GM19351 (cell line): ENCODE measurements at regions not wholly inside any gene's neighbourhood (a gene's known extent, or its start where the extent isn't known, plus 50 kb on each side); places are given as distances from the start of the nearest gene placed in this dataset.

Experiments
- ATAC-seq: cut with Tn5 transposase; IDR thresholded peaks from one replicate; pipeline ENCODE4 v1.9.1; 2021; ENCODE audit warnings: mild to moderate bottlenecking, moderate library complexity; ENCODE audit not compliant: unreplicated experiment

DNA sequence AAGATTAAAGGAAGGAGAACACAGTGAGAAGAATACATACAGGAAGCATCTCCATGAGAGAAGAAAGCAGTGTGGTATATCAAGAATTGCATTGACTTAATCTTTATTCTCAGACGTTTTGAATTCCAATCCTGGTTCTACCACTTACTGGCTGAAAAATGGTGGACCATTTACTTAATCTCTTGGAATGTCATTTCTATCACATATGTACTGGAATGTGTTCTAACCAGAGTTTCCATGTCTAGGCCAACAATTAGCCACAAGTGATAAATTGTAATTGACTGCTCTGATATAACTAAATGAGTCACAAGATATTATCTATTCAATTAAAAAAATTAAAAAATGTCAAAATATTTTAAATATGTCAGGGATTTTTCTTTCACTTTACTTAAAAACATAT, 626.1 kb downstream of the PTPRC start:
- no peak for ATAC-seq

DNA sequence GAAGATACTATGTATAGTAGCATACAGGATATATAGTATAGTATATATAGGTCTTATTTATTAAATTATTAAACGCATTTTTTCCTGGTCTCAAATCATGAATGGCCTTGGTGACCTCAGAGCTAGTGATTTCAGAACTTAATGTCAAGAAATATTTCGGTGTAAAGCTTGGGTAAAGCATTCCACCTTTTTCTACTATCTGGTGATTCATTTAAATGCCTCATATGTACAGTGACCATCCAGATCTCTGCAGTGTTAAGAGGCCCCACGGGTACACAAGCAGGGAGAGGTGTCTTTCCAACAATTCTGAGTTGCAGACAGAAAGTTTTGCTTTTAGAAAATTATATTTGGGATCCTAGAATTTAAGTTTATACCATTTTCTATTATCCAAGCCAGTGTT, 626.5 kb downstream of the PTPRC start:
- ATAC-seq: no peak

DNA sequence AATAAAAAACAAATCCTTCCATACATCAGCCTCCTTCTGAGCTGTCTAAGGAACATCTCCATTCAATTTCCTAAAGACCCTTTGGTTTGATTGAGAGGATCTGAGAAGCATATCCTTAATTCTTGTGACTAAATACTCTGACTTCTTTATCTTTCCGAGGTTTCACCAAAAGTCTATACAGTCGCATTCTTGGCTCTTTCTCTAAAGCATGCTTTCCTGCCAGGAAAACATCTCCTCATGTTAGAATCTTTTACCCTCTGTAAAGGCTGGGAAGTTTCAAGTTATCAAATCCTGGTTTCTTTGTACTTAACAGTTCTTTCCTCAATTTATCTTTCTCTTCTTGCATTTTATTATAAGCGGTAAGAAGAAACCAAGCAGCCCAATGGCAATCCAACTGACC, 630.4 kb downstream of the PTPRC start:
- no peak for ATAC-seq

DNA sequence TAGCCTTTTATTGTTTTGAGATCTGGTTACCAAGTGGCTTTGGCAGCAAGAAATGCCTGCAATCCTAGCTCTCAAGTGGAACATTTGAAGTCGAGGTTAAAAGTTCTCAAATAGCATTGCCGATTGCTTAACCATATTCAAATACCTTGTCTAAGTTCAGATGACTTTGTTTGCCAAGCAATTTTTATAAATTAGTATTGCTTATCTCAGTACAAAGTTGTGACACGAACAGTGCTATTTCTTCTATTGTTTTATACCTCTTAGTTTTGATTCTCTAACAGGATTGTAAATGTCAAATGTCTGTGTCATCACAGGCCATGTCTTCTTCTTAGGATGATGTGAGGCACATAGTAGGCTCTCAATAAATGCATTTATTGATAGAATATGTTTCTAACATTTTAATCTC, 633.3 kb downstream of the PTPRC start:
- ATAC-seq: no peak

DNA sequence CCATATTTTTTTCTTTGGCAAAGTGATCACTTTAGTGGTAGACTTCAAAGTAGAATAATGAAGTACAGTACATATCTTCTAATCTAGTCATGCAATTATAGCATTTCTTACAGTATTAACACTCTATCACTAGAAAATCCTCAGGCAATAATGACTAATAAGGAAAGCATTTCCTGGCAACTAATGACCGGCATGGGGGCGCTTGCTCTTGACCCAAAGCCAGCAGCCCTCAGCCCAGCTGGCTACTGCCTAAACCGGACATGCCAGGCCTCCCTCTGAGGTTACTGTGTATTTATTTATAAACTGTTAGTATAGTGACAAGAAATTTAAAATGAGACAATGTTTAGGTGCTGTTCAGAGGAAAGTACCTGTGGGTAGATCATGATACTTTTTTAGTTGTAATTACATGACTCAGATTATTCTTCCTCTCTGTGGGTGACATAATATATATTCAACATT, 633.8 kb downstream of the PTPRC start:
- ATAC-seq: peak; percentile 88

DNA sequence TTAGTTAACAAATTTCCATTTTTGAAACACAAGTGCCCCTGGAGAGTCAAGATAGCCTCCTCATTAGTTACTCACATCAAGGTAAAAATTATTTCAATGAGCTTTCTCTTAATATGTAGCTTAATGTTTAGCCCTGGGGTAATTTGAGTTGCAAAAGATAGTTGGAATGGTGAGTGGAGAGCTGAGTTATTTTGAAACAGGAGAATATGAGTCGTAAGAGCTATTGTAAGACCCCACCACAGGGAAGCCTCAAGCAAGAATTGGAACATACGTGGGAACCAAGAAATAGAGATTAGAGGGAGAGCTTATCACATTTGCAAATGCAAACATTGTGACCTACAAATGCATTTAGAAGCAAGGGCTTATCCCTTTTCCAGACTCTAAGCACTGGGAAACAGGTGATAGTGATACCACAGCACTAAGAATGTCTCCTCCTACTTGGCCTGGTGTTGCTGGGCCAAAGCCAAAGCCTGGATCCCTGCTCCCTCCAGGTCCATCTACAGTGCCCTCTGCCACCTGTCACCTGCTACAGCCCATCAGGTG, 635.1 kb downstream of the PTPRC start:
- ATAC-seq: no peak

DNA sequence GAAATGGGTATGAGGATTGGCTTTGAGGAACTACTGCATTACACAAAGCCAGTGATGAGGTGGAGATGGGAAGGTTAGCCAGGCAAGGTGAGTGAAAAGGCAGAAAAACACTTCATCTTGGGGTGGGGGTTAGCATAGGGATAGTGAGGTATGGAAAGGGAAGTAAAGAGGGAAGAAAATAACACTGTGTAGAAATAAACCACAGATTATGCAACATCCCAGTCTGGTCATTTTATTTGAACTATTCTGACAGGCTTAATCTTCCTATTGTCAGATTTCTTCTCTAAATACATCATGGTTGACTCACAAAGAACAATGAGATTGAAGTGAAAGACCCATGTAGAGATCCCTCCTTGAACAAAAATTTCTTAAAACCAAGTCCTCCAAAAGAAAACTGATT, 640.2 kb downstream of the PTPRC start:
- ATAC-seq: no peak

DNA sequence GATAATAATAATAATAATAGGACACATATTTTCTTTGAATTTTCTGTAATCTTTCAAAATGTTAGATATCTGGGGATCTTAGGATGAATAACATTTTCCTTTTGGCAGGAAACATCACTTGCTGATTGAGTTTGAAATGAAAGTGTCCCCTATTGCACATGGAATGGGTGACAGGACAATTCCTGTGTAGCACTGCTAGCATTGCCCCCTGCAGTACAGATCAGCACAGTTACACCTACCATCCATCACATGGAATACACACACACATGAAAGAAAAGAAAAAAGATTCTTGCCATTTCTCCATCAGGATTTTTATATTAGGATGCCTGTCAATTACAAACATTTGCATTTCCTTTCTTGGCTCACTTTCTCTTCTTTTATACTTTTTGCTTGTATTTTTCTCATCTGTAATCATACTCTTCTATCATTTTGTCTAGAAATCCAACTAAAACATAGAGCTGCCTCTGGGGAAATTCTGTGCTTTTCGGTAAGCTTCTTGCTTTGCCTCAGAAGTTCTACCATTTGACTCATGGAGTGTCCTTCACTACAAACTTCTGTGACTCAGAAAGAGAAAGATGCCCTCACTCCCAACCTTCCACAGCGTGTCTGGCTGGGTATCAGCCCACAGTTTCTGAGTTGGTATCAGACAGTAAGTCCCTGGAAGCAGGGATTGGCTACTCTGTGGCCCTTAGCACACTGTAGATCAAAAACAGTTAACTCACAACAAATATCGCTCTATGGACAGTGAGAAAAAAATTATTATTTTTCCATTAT, 641.2 kb downstream of the PTPRC start:
- no peak for ATAC-seq

DNA sequence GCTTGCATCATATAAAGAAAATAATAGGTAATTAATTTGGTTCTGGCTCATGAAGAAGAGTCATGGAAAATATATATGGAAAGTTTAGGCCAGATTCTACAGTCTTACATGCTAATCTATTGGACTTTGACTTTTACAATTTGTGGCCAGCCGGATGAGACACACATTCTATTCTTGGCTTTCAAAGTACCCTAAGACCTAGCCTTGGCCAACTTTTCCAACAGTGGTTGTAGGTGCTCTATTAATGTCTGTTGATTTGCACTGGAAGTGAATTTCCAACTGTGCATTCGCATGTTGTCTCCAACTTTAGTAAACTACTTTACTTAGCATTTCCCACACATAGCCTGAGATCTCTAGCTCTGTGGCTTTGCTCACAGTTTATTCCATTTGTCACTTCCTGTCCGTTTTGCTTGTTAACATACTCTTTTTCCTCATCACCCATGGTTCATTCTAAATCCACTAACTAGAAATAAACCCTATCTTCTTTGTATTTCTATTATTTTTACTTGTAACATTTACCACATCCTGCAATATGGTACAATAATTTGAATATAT, 644.0 kb downstream of the PTPRC start:
- no peak for ATAC-seq

DNA sequence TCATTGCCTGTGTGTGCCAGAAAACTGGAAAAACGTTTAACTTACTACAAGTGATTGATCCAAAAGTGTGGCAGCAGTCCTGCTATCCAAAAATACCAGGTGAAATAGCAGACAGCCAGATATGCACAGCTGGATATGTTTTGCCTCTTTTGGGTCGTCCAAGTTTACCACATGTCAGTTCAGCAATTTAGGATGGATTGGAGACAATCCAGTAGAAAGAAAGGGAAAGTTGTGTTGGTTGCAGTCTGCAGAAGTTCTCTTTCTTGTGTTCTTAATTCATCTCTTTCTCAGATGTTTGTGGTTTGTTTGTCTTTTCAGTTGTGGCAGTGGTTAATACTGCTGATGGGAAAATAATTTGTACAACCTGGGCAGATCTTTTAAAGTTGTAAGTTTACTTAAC, 645.0 kb downstream of the PTPRC start:
- ATAC-seq: peak; percentile 49

DNA sequence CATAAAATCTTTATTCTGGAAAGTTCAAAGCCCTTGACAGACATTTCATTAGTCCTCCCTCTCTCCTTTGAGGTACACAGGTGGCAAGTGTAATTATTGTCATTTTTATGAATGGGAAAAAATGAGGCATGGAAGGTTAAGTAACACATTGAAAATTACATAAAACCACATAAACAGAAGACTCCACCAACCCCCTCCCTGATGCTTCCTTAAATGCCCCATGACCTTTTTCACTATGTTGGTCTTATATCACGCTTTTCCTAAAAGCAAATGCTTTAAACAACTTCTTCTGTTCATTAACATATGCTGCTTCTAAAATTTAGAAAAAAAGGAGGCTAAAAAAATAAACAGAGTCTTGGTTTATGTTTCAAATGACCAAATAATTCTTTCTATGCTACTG, 648.4 kb downstream of the PTPRC start:
- ATAC-seq: no peak

DNA sequence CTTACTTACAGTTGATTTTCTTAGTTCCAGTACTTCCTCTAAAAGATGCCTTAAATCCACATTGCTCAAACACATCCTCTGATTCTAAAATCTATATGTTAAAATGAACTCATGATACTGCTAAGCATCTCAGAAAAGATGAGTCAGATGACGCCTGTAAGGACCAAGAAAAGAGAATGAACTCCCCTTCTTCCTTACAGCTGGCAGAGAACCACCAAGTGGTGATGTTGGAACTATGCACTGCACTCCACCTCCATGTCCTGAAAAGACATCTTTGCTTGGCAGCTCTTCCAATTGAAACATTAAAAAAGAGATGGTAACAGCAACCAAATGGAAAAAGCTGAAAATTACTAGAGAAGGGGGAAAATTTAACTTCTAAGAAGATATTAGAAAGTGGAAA, 648.8 kb downstream of the PTPRC start:
- no peak for ATAC-seq

DNA sequence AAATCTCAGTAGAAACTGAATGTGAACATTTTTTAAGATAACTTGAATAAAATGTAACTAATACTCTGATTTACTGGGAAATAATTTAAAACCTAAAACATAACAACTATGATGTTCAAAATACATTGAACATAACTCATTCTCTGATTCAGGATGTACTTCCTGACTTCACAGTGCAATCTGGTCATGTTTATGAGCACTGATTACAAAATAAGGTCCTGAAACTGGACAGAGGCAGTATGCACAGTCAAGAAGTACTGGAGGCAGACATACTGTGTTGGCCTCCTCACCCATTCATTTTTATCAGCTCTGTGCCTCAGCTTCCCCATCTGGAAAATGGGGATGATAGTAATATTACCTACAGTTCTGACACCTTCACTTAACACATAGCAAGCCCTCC, 651.3 kb downstream of the PTPRC start:
- no peak for ATAC-seq

DNA sequence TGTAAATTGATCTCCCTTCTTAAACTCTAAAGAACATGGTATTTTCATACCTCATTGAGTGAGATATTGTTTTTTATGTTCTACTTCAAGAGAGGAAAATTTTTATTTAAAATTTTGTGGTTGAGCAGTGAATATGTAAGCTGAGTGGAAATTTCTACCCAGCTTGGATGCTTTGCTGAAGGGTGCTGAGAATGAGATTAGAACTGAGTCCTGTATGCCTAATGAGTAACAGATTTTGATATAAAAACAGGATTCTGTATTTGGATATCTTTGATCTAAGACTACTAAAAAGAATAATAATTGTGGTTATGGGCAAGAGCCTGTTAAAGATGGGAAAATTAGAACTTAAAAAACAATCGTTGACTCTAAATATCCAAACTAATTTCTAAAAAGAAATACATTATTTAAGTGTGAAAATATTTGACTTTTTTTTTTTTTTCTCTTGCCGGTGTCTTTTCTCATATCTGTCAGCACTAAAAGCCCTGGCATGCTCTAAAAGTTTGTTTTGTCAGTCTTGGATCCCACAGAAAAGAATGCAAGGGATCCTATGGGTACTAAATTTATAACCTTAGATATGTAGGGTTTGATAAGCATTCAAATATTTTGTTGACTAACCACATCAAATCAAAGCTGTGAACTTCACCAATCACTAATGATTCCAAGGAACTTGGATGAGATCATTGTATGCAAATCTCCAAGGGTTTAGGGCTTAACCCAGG, 652.3 kb downstream of the PTPRC start:
- no peak for ATAC-seq

DNA sequence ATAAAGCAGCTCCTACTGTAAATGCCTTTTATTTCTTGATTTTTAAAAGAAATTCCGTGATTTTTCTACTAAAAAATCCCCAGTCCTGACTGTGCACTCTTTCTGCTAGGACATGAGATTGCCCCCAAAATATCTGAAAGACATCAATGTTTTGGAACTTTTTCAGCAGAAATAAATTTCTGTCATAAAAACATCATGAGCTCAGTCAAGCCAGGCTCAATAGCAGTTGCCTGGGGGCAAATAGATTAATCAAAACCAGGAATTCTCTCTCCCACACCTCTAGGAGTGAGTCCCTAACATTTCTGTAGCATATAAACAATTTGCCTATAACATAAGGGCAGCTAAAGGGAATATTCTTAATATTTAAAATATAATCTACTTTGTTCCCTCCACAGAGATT, 654.1 kb downstream of the PTPRC start:
- ATAC-seq: no peak

DNA sequence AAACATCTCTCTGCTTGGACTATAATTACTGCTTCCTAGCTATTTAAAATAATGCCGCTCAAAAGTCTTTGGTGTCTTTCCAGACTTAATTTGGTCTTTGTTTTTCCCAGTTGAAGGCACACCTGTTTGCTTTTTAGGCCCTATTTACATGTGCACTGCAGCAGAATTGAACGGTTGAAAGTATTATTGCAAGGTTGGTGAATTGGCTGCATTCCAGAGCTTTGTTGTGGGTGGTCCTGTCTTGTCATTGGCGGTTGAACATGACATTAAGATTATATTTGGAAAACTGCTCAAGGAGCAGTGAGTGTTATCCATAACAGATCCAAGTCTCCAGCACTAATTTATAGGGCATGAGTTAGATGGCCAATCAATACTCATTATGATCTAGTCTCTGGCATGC, 656.3 kb downstream of the PTPRC start:
- ATAC-seq: no peak

DNA sequence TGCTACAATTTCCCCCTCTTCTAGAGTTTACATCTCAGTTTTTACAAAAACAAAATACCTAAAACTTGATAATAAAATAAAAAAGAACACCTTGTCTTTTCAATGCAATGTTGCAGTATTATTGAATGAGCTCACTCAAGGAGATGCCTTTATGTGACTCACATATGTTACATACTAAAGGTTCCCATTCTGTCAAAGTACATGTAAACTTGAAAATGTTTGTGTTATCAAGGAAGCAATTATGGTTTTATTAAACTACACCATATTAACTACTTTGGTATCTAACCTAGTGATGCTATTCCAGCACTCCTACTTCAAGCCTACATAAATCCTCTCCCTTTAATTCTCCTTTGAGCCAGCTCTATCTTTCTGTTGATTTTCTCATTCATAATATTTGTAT, 658.3 kb downstream of the PTPRC start:
- ATAC-seq: no peak

DNA sequence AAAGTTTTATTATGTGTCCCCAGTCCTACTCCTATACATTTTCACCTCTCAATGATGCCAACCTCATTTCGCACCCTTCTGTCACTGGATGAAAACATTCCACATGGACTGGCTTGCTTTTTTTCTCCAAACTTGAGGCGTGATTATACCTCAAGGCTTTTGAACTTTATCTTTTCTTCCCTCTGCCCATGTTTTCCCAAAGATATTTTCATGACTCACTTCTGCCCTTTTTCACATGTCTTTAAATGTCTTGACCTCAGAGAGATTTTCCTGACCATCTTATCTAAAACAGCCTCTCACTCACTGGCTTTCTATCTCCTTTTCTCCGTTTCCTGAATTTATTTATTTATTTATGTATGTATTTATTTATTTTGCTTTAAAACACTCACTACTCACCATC, 659.0 kb downstream of the PTPRC start:
- no peak for ATAC-seq

DNA sequence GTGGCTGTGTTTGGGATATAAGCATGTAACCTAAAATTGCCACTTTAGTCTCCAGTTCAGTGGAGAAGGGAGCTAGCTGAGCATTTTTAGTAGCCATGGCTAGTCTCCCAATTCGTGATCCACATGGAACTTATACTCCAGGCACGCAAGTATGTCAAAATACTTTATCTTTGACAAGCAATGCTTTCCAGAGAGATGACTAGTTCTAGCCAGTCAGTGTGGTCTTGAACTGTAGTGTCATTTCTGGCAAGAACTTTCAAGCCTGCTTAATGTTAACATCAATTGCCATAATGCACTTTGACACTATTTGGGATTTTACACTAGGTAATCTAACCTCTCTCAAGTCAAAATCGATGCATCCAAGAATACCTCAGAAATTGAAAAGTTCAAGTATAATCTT, 660.0 kb downstream of the PTPRC start:
- no peak for ATAC-seq

DNA sequence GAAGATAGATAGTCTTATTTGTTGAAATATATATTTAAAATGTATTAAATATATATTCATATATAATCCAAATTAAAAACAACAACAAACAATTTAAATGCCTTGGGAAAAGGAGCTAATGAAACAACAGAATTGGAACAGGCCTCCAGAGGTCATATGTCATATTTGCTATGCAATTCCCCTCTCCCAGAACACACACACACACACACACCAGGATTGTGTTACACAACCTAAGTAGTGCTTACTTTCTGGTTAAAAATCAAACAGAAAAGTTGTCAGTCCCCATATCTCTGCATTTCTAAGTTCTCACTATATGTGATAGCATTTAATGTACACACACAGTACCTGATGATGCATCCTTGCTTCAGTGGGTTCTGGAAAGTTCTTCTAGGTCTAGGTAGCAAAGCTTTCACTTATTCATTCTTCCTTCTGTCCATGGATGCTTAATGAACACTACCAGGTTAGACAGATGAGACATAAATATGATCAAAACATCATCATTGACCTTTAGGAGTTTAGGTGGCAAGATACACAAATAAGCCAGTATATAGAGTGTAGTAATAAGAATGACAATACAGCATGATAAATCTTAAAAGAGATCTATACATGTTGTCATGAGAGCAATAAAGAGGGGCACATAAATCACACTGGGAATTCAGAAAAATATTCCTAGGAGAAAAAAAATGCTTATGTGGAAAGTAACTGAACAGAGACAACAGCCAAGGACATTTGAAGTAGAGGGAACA, 662.8 kb downstream of the PTPRC start:
- ATAC-seq: no peak

DNA sequence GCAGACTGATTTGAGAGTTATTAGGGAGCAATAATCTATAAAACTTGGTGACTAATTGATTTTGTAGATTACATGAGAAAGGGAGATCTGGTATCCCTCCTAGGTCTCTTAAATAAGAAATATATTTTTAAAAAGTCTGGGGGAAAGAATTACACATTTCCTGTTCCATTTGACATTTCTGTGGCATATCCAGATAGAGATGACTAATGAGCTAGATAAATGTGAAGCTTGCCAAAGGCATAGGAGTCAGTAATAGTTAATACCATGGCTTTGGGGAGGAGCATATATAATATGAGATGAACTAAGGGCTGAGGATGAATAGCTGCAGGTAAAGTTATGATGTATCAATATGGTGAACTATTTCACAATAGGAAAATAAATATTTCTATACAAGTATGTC, 663.7 kb downstream of the PTPRC start:
- no peak for ATAC-seq
